ENCODE measurements at regions not wholly inside any gene's neighbourhood (a gene's known extent, or its start where the extent isn't known, plus 50 kb on each side); places are given as distances from the start of the nearest gene placed in this dataset.

DNA sequence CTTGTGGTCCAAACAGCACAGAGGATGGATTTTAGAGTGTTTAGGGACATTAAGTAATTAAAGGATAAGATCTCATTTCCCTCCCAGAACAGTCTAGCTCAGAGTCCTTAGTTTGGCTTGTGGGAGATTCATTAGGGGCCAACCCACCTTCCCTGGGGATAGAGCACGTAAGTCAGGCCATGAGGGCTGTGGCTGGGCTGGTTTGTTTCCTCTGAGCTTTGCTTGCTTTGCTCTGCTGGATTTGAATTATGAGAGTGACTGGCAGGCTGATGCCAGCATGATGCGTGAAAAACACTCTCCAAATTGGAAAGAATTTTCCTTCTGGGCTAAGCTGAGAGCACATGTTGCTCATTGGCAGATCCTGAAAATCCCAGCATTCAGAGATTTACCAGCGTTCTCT is 84.7 kb upstream of the HEPHL1 start:
- no peak overlapping the region for H3K9ac ChIP-seq
- no peak for TF ChIP-seq EZH2 (IDR thresholded peaks at IDR 0.05)
- TF ChIP-seq, protein P1, sequence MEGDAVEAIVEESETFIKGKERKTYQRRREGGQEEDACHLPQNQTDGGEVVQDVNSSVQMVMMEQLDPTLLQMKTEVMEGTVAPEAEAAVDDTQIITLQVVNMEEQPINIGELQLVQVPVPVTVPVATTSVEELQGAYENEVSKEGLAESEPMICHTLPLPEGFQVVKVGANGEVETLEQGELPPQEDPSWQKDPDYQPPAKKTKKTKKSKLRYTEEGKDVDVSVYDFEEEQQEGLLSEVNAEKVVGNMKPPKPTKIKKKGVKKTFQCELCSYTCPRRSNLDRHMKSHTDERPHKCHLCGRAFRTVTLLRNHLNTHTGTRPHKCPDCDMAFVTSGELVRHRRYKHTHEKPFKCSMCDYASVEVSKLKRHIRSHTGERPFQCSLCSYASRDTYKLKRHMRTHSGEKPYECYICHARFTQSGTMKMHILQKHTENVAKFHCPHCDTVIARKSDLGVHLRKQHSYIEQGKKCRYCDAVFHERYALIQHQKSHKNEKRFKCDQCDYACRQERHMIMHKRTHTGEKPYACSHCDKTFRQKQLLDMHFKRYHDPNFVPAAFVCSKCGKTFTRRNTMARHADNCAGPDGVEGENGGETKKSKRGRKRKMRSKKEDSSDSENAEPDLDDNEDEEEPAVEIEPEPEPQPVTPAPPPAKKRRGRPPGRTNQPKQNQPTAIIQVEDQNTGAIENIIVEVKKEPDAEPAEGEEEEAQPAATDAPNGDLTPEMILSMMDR (IDR thresholded peaks at IDR 0.05), result no peak
- TF ChIP-seq EZH2phosphoT487 (IDR thresholded peaks at IDR 0.05), result no peak
- DNase-seq (ENCODE audit: low spot score), result no peak
- no peaks in the 10 kb centered on the region for H3K36me3 ChIP-seq
- Mint-ChIP-seq H3K27me3 (ENCODE audit: insufficient read depth, low read depth) (peaks cover 2% of the 10 kb centered on the region), H3K4me1 (no peaks in the 10 kb centered on the region), H3K9me3 (no peaks in the 10 kb centered on the region), H3K36me3 (no peaks in the 10 kb centered on the region), H3K4me3 (no peak overlapping the region), H3K27ac (no peak overlapping the region)
- H4K20me1 ChIP-seq (ENCODE audit: low read depth), result no peaks in the 10 kb centered on the region
- no peak overlapping the region for H3K27ac ChIP-seq
- H3K9me3 ChIP-seq (ENCODE audit: low read depth), result no peaks in the 10 kb centered on the region
- no peaks in the 10 kb centered on the region for H3F3A ChIP-seq (ENCODE audit: low read depth)
- H3K4me3 ChIP-seq, result no peak overlapping the region
- no peak overlapping the region for H3K4me2 ChIP-seq
- H2AFZ ChIP-seq (replicated peaks), result peak overlapping the region; percentile 85
- no peaks in the 10 kb centered on the region for H3K27me3 ChIP-seq
- H3K4me1 ChIP-seq, result no peaks in the 10 kb centered on the region
- no peaks in the 10 kb centered on the region for H3K79me2 ChIP-seq (ENCODE audit: low read depth)

DNA sequence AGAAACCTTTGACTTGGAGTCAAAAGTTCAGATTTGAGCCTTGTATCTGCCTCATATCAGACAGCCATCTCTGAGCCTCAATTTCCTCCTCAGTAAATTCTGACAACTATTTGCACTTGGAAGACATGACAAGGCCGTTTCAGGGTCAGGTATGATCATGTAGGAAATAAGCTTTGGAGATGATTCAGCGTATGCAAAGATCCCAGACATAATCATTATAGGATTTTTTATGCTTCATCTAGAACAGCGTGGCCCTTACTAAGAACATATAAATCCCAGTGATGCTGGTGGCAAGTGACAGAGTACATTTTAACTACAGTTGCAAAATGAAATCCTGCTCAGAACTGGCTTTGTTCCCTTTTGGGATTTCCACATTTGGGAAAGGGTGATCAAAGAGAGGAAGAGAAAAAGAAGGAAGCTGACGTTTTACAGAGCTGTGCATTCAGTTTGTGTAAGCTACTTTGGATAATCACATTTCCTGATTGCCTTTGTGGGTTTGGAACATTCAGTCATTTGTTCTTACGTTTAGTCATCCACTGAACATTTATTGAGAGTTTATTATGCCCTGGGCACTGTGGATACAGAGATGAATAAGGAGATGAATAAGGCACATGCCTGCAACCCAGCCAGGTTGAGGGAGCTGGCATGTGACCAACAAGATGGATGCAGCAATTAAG is 81.9 kb upstream of the HEPHL1 start:
- peaks cover 2% of the 10 kb centered on the region for H3K27me3 Mint-ChIP-seq (ENCODE audit: insufficient read depth, low read depth)
- TF ChIP-seq EZH2 (IDR thresholded peaks at IDR 0.05) (no peak), EZH2phosphoT487 (IDR thresholded peaks at IDR 0.05) (no peak)
- TF ChIP-seq, protein P1 (IDR thresholded peaks at IDR 0.05), result no peak
- no peaks in the 10 kb centered on the region for H3K9me3 Mint-ChIP-seq
- H3K4me1 ChIP-seq, result no peaks in the 10 kb centered on the region
- no peak overlapping the region for H3K9ac ChIP-seq
- H3K4me3 ChIP-seq, result no peak overlapping the region
- no peak overlapping the region for H2AFZ ChIP-seq (replicated peaks)
- H4K20me1 ChIP-seq (ENCODE audit: low read depth), result no peaks in the 10 kb centered on the region
- no peaks in the 10 kb centered on the region for H3K9me3 ChIP-seq (ENCODE audit: low read depth)
- H3K4me3 Mint-ChIP-seq, result no peak overlapping the region
- H3K36me3 ChIP-seq, result no peaks in the 10 kb centered on the region
- no peak overlapping the region for H3K27ac ChIP-seq
- H3K36me3 Mint-ChIP-seq, result no peaks in the 10 kb centered on the region
- H3K27ac Mint-ChIP-seq, result no peak overlapping the region
- H3K27me3 ChIP-seq, result no peaks in the 10 kb centered on the region
- H3F3A ChIP-seq (ENCODE audit: low read depth), result no peaks in the 10 kb centered on the region
- H3K79me2 ChIP-seq (ENCODE audit: low read depth), result no peaks in the 10 kb centered on the region
- no peak for DNase-seq (ENCODE audit: low spot score)
- H3K4me1 Mint-ChIP-seq, result no peaks in the 10 kb centered on the region
- no peak overlapping the region for H3K4me2 ChIP-seq

DNA sequence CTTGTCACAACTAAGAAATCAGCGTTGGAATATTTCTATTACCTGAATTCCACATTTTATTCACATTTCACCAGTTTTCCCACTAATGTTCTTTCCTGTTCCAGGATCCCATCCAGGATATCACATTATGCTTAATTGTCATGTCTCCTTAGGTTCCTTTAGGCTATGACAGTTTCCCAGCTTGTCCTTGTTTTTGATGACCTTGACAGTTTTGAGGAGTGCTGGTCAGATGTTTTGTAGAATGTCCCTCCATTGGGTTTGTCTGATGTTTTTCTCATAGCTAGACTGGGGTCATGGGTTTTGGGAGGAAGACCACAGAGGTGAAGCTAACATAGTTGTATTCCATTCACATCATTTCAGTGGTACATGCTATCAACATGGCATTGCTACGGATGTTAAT is 80.8 kb upstream of the HEPHL1 start:
- no peak for DNase-seq (ENCODE audit: low spot score)
- Mint-ChIP-seq H3K4me3 (no peak overlapping the region), H3K36me3 (no peaks in the 10 kb centered on the region), H3K27me3 (ENCODE audit: insufficient read depth, low read depth) (peaks cover 2% of the 10 kb centered on the region), H3K9me3 (no peaks in the 10 kb centered on the region), H3K4me1 (no peaks in the 10 kb centered on the region), H3K27ac (no peak overlapping the region)
- H4K20me1 ChIP-seq (ENCODE audit: low read depth), result no peaks in the 10 kb centered on the region
- H3K27ac ChIP-seq, result no peak overlapping the region
- H2AFZ ChIP-seq (replicated peaks), result no peak overlapping the region
- no peaks in the 10 kb centered on the region for H3K79me2 ChIP-seq (ENCODE audit: low read depth)
- H3K4me1 ChIP-seq, result no peaks in the 10 kb centered on the region
- H3F3A ChIP-seq (ENCODE audit: low read depth), result no peaks in the 10 kb centered on the region
- no peak overlapping the region for H3K4me3 ChIP-seq
- H3K9me3 ChIP-seq (ENCODE audit: low read depth), result no peaks in the 10 kb centered on the region
- H3K9ac ChIP-seq, result no peak overlapping the region
- TF ChIP-seq, protein P1 (IDR thresholded peaks at IDR 0.05), result no peak
- TF ChIP-seq EZH2 (IDR thresholded peaks at IDR 0.05) (no peak), EZH2phosphoT487 (IDR thresholded peaks at IDR 0.05) (no peak)
- no peaks in the 10 kb centered on the region for H3K36me3 ChIP-seq
- H3K27me3 ChIP-seq, result no peaks in the 10 kb centered on the region
- no peak overlapping the region for H3K4me2 ChIP-seq
